Head of caudate nucleus (tissue), 42 donors: ENCODE measurements at regions not wholly inside any gene's neighbourhood (a gene's known extent, or its start where the extent isn't known, plus 50 kb on each side); places are given as distances from the start of the nearest gene placed in this dataset.
"Not testable (repeated sequence)": the region's sequence is repeated elsewhere in the genome, so short reads cannot be mapped to it uniquely, and the experiment has no call there.

Source experiments
- DNase-seq, 42 donors: peaks; one replicate each; pipeline versions ENCODE4 v3.0.0 to v3.0.0-alpha.2; 2020 to 2021; ENCODE audit warnings: mixed read lengths in 7 of 42
- intact Hi-C: fragments of 100-400 bp; cut with DNase I; formaldehyde crosslinking; loops from one replicate; pipeline ENCODE4 v1.15.0; 2022

GRCh38 chr13:27327633-27328032 lies 57.0 kb downstream of the RASL11A start:
- no peak for DNase-seq
- intact Hi-C loops: no loop called here

- no peak for DNase-seq
- intact Hi-C loops: no loop called here
These were observed 58.6 kb downstream of the RASL11A start for GRCh38 chr13:27329210-27329609.

- peak in 27 of 42 donors; percentile 14 to 81 (median 46) for DNase-seq
These were observed 64.3 kb downstream of the RASL11A start for GRCh38 chr13:27334774-27335435.

GRCh38 chr13:27336014-27336673 lies 65.5 kb downstream of the RASL11A start:
- intact Hi-C loops: no loop called here
- DNase-seq: no peak

More at GRCh38 chr13:27334774-27335435, 64.3 kb downstream of the RASL11A start:
- intact Hi-C loops: no loop called here

- intact Hi-C loops: no loop called here
- DNase-seq: no peak
These were observed 67.6 kb downstream of the RASL11A start for GRCh38 chr13:27338207-27338606.

- intact Hi-C loops: no loop called here
These were observed 68.2 kb downstream of the RASL11A start for GRCh38 chr13:27338816-27339215.

GRCh38 chr13:27339299-27339698 lies 68.7 kb downstream of the RASL11A start:
- DNase-seq: peak in 8 of 42 donors; percentile 16 to 63 (median 27)

More at GRCh38 chr13:27338816-27339215, 68.2 kb downstream of the RASL11A start:
- no peak for DNase-seq

GRCh38 chr13:27341616-27342015 lies 71.0 kb downstream of the RASL11A start:
- no peak for DNase-seq
- intact Hi-C loops: no loop called here

More at GRCh38 chr13:27339299-27339698, 68.7 kb downstream of the RASL11A start:
- intact Hi-C loops: no loop called here

- DNase-seq: no peak
- intact Hi-C loops: no loop called here
These were observed 76.7 kb downstream of the RASL11A start for GRCh38 chr13:27347211-27347772.

GRCh38 chr13:27348461-27348860 lies 76.0 kb upstream of the GTF3A start:
- no peak for DNase-seq
- intact Hi-C loops: no loop called here

GRCh38 chr13:27349458-27349857 lies 75.0 kb upstream of the GTF3A start:
- no peak for DNase-seq
- intact Hi-C loops: no loop called here

GRCh38 chr13:27350825-27351224 lies 73.6 kb upstream of the GTF3A start:
- intact Hi-C loops: loop anchor here (10.0 kb wide), 1 partner anchor 76 kb away; the partner anchor contains the start of gene RASL11A
- DNase-seq: not testable (repeated sequence)

GRCh38 chr13:27352698-27353097 lies 71.7 kb upstream of the GTF3A start:
- intact Hi-C loops: loop anchor here (10.0 kb wide), 1 partner anchor 78 kb away; the partner anchor contains the start of gene RASL11A
- DNase-seq: no peak

GRCh38 chr13:27353166-27353583 lies 71.2 kb upstream of the GTF3A start:
- intact Hi-C loops: loop anchor here (10.0 kb wide), 1 partner anchor 78 kb away; the partner anchor contains the start of gene RASL11A
- DNase-seq: peak in 12 of 42 donors; percentile 8 to 41 (median 18)

- intact Hi-C loops: loop anchor here (10.0 kb wide), 1 partner anchor 79 kb away; the partner anchor contains the start of gene RASL11A
- peak in 1 of 42 donors; percentile 41 for DNase-seq
These were observed 70.7 kb upstream of the GTF3A start for GRCh38 chr13:27353708-27354107.

- intact Hi-C loops: loop anchor here (10.0 kb wide), 1 partner anchor 80 kb away; the partner anchor contains the start of gene RASL11A
- DNase-seq: no peak
These were observed 70.0 kb upstream of the GTF3A start for GRCh38 chr13:27354379-27354778.

GRCh38 chr13:27355894-27356293 lies 68.5 kb upstream of the GTF3A start:
- intact Hi-C loops: loop anchor here (10.0 kb wide), 1 partner anchor 81 kb away; the partner anchor contains the start of gene RASL11A
- DNase-seq: no peak

- DNase-seq: no peak
- intact Hi-C loops: loop anchor here (2.0 to 10.0 kb wide), 2 partner anchors 84 to 374 kb away; partner anchors contain the start of gene RASL11A
These were observed 66.0 kb upstream of the GTF3A start for GRCh38 chr13:27358420-27358819.

GRCh38 chr13:27359199-27359821 lies 65.1 kb upstream of the GTF3A start:
- intact Hi-C loops: loop anchor here (2.0 to 10.0 kb wide), 2 partner anchors 85 to 375 kb away; partner anchors contain the start of gene RASL11A
- peak; percentile 68 to 91 (median 84) for DNase-seq
